MG63 (cell line): ENCODE measurements at regions not wholly inside any gene's neighbourhood (a gene's known extent, or its start where the extent isn't known, plus 50 kb on each side); places are given as distances from the start of the nearest gene placed in this dataset.
"Not testable (repeated sequence)": the region's sequence is repeated elsewhere in the genome, so short reads cannot be mapped to it uniquely, and the experiment has no call there.

Experiments used
- DNase-seq: peaks from one replicate; pipeline ENCODE4 v3.0.0-alpha.2; 2020
- H3K27me3 ChIP-seq: fragments of 250-450 bp; sonication (Bioruptor Pico); 2 replicates; pipeline ENCODE4 v1.5.1; 2020; ENCODE audit warnings: mild to moderate bottlenecking, moderate library complexity
- H3K36me3 ChIP-seq: fragments of 250-450 bp; sonication (Bioruptor Pico); 2 replicates; pipeline ENCODE4 v1.5.1; 2020; ENCODE audit warnings: mild to moderate bottlenecking, moderate library complexity
- H3K4me3 ChIP-seq: fragments of 250-450 bp; sonication (Bioruptor Pico); 2 replicates; pipeline ENCODE4 v1.5.1; 2020; ENCODE audit warnings: mild to moderate bottlenecking, moderate library complexity
- H3K9me3 ChIP-seq: fragments of 250-450 bp; sonication (Bioruptor Pico); 2 replicates; pipeline ENCODE4 v1.5.1; 2020; ENCODE audit warnings: mild to moderate bottlenecking, moderate library complexity

DNA sequence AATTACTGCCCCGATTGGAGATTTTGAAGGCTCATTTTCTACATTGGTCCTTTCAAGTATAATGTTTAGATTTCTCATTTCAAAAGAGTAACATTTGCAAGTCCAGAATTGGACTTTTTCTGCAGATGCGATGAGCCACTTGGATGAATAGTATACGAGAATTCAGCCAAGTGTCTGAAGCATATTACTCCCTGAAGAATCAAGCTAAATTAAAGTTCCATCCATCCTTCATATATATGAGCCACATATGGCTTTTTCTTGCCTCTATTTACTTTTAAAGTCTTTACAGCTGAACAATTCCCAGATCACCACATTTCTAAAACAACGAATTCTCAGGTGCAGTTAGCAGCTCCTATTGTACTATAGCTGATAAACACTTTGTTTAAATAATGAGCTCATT, 288.7 kb downstream of the CEMIP2 start:
- DNase-seq: no peak
- Histone ChIP-seq H3K4me3 (no peak overlapping the region), H3K27me3 (no peaks in the 10 kb centered on the region), H3K9me3 (no peaks in the 10 kb centered on the region), H3K36me3 (no peaks in the 10 kb centered on the region)

DNA sequence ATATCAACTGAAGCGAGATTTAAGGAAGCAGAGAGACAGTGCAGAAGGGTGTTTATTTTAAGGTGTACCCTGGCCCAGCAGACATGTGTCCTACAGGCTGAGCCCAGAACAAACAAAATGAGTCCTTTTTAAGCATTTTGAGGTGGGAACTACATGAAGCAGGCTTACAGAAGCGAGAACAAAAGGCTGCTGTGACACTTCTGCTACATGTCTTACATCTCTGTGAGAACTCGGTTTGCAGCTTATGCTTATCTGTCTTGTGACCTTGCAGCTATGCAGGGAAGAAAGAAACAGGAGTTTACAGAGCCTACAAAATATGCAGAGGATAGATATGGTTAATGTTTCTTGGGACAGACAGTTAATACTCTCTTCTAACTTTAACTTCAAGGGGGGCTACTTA, 295.9 kb downstream of the CEMIP2 start:
- no peaks in the 10 kb centered on the region for H3K27me3 ChIP-seq

DNA sequence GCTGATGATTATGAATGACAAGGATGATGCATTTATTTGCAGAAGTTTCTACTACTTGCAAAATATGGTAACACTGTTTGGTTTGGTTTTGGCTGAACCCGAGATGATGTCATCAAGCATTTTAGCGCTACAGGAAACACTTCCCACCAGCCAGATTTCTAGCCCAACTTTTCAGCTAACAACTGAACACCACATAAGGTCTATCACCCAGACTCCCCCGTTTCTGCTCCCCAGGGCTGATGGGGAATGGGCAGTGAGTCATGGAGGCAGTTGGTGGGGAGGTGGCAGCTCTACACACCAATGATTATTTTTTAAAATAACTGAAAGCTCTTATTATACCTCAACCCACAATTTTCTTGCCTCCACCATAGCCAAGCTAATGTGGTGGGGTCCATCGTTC, 302.9 kb downstream of the CEMIP2 start:
- H3K27me3 ChIP-seq: no peaks in the 10 kb centered on the region
- no peak overlapping the region for H3K4me3 ChIP-seq
- no peak for DNase-seq
- no peaks in the 10 kb centered on the region for H3K9me3 ChIP-seq
- H3K36me3 ChIP-seq: no peaks in the 10 kb centered on the region

More for the DNA sequence above, 295.9 kb downstream of the CEMIP2 start:
- Histone ChIP-seq H3K36me3 (no peaks in the 10 kb centered on the region), H3K4me3 (no peak overlapping the region), H3K9me3 (no peaks in the 10 kb centered on the region)
- DNase-seq: no peak

DNA sequence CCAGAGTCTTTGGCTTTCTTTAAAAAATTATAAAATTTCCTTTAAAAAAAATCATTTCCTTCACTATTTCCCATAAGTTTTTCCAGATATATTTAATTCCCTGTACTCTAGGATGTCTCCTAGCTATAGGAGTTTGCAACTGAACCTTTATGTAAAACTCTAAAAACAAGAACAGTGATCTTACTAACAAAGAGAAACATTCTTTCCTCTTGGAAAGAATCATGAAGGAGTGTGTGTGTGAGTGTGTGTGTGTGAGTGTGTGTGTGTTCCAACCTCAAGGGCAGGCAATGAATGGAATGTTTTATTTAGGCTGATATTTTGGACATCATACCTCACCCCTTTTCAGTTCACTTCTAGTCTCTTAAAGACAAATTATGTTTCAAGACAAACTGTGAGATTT, 309.2 kb downstream of the CEMIP2 start:
- Histone ChIP-seq H3K27me3 (no peaks in the 10 kb centered on the region), H3K4me3 (no peak overlapping the region), H3K9me3 (no peaks in the 10 kb centered on the region), H3K36me3 (no peaks in the 10 kb centered on the region)
- no peak for DNase-seq

DNA sequence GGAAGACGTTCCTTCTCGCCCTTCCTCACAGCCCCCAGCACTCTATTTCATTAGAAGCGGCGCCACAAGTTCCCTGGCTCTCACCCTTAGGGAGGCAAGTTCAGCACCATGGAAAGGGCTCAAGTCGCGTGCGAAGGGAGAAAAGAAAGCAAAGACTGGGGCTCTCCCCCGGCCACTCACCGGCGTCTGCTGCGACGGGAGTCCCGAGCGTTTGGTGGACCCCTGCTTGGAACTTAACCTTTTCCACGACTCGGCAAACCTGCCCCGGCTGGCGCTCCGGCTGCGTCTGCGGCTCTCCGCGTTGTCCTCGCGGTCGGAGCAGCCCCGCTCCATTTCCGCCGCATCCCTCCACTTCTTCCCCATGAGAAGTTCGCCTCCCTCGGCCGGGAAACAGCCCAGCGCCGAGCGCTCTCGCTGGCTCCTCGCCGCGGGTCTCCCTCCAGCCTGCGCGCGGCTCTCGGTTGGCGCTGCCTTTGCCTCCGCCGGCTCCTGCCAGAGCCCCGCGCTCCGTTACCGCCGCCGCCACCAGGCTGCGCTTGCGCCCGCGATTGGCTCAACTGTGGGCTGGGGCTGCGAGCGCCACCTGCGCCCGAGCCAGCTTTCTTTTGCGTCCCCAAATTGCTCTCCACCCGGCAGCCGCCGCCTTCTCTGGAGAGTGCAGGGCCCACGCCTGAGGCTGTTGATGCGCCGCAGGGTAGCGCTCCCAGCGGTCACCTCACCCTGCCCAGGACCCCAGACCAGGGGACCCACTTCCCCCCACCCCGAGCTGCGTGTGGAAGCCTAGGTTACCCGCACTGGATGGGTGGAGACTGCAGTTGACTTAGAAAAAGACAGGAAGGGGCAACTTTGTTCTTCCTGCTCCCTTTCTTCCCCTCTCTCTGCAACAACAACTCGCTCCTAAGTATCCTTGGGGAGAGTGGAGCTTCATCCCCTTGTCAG, 321.6 kb downstream of the CEMIP2 start:
- H3K36me3 ChIP-seq: no peaks in the 10 kb centered on the region
- peak; percentile 65 for DNase-seq
- no peaks in the 10 kb centered on the region for H3K27me3 ChIP-seq
- no peaks in the 10 kb centered on the region for H3K9me3 ChIP-seq
- peak overlapping the region; percentile 29 for H3K4me3 ChIP-seq

DNA sequence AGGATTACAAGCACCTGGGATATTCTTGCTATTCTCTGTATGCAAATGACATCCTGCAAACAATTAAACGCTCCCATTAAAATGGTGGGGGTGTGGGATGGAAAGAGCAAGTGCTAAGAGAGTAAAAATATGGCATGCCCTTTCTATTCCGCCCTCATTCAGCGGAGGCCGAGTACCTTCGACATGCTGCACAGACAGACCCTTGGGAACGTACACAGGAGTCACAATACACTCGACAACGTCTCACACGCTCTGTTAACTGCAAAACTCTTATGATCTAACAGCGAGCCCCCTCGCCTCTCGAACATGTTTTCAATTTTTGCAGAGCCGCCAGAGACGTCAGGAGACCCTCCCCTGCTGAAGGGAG, 322.2 kb downstream of the CEMIP2 start:
- H3K27me3 ChIP-seq: no peaks in the 10 kb centered on the region
- no peaks in the 10 kb centered on the region for H3K9me3 ChIP-seq
- no peaks in the 10 kb centered on the region for H3K36me3 ChIP-seq
- no peak overlapping the region for H3K4me3 ChIP-seq
- no peak for DNase-seq

DNA sequence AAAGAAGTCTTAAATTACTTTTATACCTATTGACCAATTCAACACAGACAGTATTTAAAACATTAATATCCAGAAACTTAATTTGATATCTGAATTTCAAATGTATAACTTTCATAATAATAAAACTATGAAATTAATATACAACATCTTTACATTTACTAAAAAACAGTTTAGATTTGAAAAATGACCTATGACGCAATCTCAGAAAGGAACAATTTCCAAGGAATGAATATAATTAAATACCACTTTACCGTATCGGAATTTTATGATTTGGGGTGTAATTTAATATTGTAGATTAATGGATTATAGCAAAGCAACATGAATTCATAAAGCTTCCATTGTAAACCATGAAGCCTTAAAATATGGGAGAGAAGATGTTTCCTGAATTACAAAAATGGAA, 321.5 kb upstream of the TRPM3 start:
- Histone ChIP-seq H3K27me3 (no peaks in the 10 kb centered on the region), H3K9me3 (no peaks in the 10 kb centered on the region), H3K4me3 (no peak overlapping the region), H3K36me3 (no peaks in the 10 kb centered on the region)
- no peak for DNase-seq

DNA sequence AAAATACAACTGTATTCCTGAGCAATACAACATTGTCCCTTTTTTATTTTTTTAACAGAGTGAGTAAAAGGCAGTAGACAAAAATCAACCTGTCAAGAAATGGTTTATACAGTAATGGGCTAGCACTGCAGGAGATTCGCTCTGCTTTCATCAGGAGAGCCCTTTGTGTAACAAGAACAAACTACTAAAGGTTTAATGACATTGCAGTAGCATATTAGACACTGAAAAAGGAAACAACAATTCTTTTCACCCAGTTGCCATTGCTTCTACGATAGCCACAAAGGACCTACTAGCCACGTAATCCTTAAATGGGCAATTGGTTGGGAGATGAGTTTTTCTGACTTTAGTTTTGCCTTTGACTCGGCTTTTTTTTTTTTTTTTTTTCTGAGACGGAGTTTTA, 319.8 kb upstream of the TRPM3 start:
- no peak overlapping the region for H3K4me3 ChIP-seq
- no peaks in the 10 kb centered on the region for H3K27me3 ChIP-seq
- no peaks in the 10 kb centered on the region for H3K36me3 ChIP-seq
- no peak for DNase-seq
- no peaks in the 10 kb centered on the region for H3K9me3 ChIP-seq

DNA sequence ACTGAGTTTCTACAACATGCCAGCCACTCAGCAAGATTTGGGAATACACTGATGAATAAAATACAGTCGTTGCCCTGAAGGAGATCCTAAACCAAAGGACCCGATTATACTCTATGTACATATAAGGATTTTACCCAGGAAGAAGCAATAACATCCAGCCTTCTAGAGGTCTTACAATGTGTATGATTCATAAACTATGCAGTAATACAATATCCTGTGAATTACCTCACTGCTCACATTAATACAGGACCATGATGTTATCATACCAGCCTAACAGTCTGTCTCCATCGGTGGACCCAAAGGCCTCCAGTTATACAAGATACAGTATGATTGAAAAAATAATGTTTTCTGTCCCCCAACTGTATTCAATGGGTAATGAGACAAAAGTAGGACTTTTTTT, 310.5 kb upstream of the TRPM3 start:
- DNase-seq: no peak
- Histone ChIP-seq H3K27me3 (no peaks in the 10 kb centered on the region), H3K36me3 (no peaks in the 10 kb centered on the region), H3K4me3 (no peak overlapping the region), H3K9me3 (no peaks in the 10 kb centered on the region)

DNA sequence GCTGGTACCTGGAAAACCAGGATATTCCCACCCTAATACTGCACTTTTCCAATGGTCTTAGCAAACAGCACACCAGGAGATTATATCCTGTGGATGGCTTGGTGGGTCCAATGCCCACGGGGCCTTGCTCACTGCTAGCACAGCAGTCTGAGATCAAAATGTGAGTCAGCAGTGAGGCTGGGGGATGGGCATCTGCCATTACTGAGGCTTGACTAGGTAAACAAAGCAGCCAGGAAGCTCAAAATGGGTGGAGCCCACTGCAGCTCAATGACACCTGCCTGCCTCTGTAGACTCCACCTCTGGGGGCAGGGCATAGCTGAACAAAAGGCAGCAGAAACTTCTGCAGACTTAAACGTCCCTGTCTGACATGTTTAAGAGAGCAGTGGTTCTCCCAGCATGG, 285.9 kb upstream of the TRPM3 start:
- not testable (repeated sequence) for DNase-seq, H3K36me3 ChIP-seq, H3K4me3 ChIP-seq

DNA sequence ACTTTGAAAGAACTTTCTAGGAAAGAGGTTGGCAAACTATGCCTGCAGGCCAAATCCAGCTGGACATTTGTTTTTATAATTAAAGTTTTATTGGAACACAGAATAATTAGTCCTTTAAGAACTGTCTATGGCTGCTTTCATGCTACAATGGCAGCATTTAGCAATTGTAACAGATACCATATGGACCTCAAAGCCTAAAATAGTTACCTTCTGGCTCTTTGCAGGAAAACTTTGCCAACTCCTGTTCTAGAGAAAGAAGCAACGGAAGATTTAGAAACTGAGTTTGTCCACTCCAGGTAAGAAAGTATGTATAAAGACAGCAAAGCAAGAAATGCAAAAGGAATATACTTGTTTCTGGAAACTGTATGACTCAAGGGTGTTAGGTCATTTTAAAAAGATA, 281.7 kb upstream of the TRPM3 start:
- Histone ChIP-seq H3K27me3 (no peaks in the 10 kb centered on the region), H3K4me3 (no peak overlapping the region), H3K36me3 (no peaks in the 10 kb centered on the region), H3K9me3 (no peaks in the 10 kb centered on the region)
- DNase-seq: no peak

More for the DNA sequence above, 285.9 kb upstream of the TRPM3 start:
- not testable (repeated sequence) for H3K27me3 ChIP-seq, H3K9me3 ChIP-seq

DNA sequence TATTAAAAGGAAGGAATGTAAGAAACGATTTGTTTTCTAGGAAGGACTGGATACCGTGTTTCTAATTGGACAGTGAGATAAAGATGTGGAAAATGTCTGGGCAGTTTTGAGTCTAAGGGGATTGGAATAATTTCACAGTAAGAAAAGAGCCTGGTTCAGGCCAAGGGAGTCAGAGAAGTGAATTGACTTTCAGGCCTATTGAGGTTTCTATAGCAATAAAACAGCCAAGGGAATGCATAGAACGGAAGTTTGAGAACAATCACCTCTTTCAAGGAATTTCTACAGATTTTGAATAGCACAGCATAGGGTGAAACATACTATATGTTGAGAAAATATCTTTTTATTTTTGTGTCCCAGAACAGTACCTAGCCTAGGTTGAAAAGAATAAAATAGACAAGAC, 271.6 kb upstream of the TRPM3 start:
- DNase-seq: no peak
- H3K27me3 ChIP-seq: no peaks in the 10 kb centered on the region
- H3K36me3 ChIP-seq: no peaks in the 10 kb centered on the region
- no peak overlapping the region for H3K4me3 ChIP-seq
- no peaks in the 10 kb centered on the region for H3K9me3 ChIP-seq

DNA sequence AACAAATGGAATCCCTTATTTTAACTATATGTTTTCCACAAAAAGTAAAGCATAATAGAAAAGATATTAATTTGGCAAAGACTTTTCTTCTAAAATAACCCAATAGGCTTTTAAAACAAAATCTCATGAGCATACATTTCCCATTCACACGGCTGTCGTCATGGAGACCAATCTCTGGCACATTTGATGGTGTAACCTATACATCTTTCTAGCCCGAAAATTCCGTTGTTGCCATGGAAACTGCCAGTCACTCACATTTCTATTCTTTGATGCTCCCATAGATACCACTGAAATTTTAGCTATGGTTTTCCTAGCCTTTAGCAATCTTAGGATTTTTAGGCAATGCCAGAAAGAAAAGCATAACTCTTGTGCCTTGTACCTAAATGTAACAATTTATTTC, 262.9 kb upstream of the TRPM3 start:
- Histone ChIP-seq H3K36me3 (no peaks in the 10 kb centered on the region), H3K9me3 (no peaks in the 10 kb centered on the region), H3K4me3 (no peak overlapping the region), H3K27me3 (no peaks in the 10 kb centered on the region)
- no peak for DNase-seq

DNA sequence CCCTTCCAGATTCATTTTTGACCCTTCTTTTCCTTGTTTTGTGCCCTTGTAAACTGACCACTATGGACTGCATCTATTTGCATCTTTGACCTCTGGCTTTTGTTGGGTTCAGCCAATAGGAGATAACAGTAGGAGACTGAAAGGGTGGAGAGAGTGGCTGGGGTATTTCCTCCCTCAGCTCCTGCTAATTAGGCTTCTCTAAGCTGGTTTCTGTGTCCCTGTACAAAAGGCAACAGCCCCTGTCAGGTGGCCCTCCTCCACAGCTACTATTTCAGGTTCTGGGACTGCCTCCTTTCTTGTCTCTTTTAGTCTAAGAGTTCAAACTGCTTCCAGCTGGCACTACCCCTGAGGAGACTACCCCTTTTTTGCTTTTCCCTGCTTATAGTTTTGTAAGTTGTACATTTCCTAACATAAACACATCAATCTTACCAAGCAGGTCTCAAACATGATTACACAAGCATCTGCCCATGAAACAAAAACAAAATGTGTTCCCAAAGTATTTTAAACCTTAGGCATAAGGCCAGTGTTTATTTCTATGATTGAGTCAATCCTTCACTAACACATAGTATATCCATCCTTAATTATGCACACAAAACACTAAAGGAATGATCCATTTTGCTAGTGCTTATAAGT, 262.0 kb upstream of the TRPM3 start:
- Histone ChIP-seq H3K36me3 (no peaks in the 10 kb centered on the region), H3K27me3 (no peaks in the 10 kb centered on the region), H3K4me3 (no peak overlapping the region), H3K9me3 (no peaks in the 10 kb centered on the region)
- no peak for DNase-seq

DNA sequence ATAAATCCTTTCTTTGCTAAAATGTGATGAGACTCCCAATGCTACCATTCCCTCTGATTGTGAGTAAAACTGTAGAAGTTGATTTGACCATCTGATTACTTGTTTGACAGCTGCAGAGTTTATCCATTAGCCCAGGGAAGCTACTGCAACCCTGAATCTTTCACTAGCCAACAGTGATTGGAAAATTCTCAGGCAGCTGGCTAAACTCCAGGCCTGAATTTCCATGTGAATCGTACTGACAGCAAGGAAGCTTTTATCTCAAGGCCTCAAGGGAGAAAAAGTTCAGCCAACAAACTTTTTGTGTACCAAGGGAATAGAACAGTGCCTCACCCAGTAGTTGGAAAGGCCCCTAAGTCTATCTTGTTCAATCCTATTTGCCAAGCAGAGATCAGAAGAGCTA, 246.7 kb upstream of the TRPM3 start:
- no peaks in the 10 kb centered on the region for H3K9me3 ChIP-seq
- no peak overlapping the region for H3K4me3 ChIP-seq
- no peaks in the 10 kb centered on the region for H3K27me3 ChIP-seq
- no peak for DNase-seq
- no peaks in the 10 kb centered on the region for H3K36me3 ChIP-seq

DNA sequence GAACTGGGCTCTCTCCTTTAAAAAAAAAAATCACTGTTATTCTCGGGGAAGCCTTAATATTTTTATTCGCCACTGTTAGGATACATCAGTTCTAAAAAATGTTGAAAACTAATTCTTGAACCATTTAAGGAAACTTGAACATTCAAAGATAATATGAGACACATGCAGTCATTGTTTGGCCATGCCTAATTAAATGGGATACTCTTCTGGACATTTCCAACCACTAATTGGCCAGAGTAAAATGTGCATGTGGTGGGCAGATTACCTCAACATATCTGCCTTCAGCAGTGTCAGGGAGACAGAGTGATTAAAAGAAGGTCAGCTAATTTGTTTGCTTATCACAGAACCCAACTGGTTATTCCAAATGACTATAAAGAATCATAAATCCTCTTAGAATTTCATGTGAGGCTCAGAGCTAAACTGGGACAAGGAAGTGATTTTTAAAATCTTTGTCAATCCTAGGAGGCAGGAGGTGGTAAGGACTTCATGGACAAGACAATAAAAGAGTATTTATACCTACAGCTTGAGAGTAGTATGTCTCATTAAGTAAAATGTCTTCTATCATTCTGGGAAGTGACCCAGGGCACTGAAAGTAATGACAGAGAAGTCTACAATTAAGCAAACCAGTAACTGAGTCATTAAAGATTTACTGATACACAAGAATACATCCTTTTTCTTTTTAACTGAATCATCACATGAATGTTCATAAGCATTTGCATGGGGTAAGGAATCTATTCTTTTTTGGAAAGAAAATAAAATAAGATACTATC, 242.9 kb upstream of the TRPM3 start:
- H3K36me3 ChIP-seq: no peaks in the 10 kb centered on the region
- no peaks in the 10 kb centered on the region for H3K9me3 ChIP-seq
- no peak overlapping the region for H3K4me3 ChIP-seq
- DNase-seq: no peak
- no peaks in the 10 kb centered on the region for H3K27me3 ChIP-seq

DNA sequence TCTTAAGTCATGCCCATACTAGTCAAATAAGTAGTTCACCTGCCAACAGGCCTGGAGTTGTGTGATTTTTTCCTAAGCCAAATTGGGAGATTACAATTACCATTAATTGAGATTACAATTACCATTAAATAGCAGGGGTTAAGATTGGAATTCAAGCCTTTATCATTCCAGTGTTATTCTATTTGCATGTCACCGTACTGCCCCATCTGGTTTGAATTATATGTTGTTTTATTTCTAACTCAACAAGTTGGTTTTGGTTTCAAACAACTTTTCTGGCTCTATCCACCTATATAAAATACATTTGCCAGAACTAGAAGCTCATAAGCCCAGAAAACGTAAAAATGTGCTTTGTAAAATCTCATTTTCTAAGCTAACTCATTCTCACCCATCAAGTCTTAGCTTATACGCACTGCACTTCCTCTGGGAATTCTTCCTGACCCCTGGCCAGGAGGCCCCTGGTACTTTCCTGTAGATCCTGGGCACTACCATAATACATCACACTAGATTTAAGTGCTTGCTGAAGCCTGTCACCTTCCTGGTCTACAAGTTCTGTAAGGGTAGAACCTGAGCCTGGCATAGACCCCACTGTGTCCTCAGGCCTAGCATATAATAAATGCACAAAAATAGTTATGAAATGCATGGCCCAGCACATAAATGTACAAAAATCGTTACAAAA, 242.0 kb upstream of the TRPM3 start:
- no peak for DNase-seq
- no peak overlapping the region for H3K4me3 ChIP-seq

More for the DNA sequence above, 242.0 kb upstream of the TRPM3 start:
- H3K9me3 ChIP-seq: no peaks in the 10 kb centered on the region
- H3K36me3 ChIP-seq: no peaks in the 10 kb centered on the region
- H3K27me3 ChIP-seq: no peaks in the 10 kb centered on the region
